Sciatic nerve (tissue), 2 donors: ENCODE measurements at regions not wholly inside any gene's neighbourhood (a gene's known extent, or its start where the extent isn't known, plus 50 kb on each side); places are given as distances from the start of the nearest gene placed in this dataset.
"Not testable (repeated sequence)": the region's sequence is repeated elsewhere in the genome, so short reads cannot be mapped to it uniquely, and the experiment has no call there.

ENCODE experiments used
- ATAC-seq: fragments of 200-7000 bp; cut with Tn5 transposase; one replicate; pipeline ENCODE4 v1.9.1; 2020; ENCODE audit warnings: mild to moderate bottlenecking, moderate library complexity
- DNase-seq: peaks from one replicate; pipeline ENCODE4 v3.0.0-alpha.2; 2020; ENCODE audit warnings: low spot score
- intact Hi-C: fragments of 100-400 bp; cut with DNase I; formaldehyde crosslinking; loops from one replicate; pipeline ENCODE4 v1.14.2; 2022
- donor health status: DM: no; HTN: no; CAD: no.
- donor health status: DM: no; HTN: no; CAD: no.

DNA sequence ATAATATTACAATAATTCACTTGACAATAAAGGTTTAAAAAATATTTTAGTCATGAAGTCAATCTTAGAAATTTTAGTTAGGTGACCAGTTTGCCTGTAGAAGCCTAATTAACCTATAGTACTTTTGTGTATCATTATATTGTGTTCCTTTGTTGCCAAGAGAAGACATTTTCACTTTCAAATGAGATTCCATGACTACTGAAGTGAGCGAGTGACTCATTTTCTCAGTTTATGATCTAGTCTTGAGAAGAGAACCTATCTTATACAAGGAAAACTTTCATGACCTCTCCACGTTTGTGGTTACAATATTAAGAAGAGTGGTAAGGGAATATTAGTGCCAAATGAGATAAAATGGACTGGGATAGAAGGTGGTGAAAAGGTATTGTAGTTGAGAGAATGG is 423.9 kb upstream of the CHORDC1 start:
- DNase-seq (no peak), ATAC-seq (no peak)
- intact Hi-C loops = no loop called here

- no peak for DNase-seq
- no peak for ATAC-seq
- intact Hi-C loops = no loop called here
Measured at GRCh38 chr11:90646266-90646665, 423.4 kb upstream of the CHORDC1 start.

DNA sequence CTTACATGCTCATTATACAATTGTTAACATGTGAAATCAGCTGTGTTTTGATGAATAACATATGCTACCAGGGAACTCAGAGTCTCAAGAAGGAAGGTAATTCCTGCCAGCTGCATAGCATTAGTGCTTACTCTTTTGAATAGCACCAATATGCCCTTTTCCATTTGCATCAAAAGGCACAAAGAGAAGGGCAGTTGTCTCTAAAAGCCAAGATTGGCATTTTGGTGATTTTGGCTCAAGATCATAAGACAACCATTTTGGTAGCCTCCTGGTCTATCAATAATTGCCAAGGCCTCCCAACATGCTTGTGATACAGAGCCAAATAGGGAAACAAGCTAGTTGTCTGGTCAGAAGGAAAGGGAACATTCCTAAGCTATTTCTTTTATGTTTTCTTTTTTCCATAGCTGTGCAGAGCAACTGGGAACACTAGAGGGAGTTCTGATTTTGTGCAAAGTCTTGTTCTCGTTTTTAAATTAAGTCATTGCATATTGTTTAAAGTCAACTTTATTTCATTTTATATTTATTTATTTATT is 416.7 kb upstream of the CHORDC1 start:
- intact Hi-C loops = no loop called here
- ATAC-seq (no peak), DNase-seq (no peak)

DNA sequence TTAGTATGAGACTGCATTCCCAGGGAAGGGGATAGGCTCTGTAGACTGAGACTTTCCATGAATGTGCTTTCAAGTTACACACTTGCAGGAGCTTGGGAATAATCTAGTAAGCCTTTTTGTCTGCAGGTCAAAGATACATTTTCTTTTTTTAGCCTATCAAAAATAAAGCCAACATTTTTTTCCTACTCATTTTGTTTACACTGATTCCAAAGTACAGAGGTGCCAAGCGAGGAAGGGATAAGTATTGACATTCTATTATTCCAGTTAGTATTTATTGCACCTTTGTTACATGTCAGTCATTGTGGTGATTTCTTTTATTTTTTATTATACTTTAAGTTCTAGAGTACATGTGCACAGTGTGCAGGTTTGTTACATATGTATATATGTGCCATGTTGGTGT is 413.0 kb upstream of the CHORDC1 start:
- ATAC-seq (no peak), DNase-seq (no peak)
- intact Hi-C loops = no loop called here

DNA sequence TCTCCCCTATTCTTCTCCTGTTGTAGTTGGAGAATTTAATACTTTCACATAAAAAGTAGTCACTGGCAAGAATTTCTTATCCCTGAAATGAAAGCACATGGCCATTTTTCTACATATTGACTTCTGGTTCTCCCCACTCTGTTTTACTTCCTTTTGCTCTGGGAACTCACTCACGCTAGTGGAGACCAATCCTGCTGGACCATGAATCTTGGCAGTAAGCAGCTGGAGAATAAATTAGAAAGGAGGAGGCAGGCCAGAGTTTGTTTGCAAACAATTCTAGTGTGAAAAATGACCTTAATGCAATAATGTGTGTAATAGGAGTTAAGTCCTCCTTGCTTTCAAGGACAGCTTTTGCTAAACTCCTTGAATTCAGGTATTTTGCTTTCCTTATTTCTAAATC is 412.3 kb upstream of the CHORDC1 start:
- no peak for DNase-seq
- ATAC-seq = no peak

DNA sequence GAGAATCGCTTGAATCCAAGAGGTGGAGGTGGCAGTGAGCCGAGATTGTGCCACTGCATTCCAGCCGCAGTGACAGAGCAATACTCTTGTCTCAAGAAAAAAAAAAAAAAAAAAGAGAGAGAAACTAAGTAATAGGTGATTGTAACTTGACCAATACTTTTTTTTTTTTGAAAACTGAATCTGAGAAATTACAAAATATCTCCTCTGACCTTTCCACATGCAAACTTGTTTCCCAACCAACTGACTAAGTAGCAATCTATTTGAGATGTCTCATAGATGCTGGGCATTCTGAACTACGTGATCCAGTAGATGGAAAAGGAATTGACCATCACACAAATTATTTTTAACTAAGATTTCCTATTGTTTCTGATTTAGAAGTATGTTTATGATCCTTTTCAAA is 407.3 kb upstream of the CHORDC1 start:
- ATAC-seq (no peak), DNase-seq (no peak)
- intact Hi-C loops = no loop called here

More for the DNA sequence above, 412.3 kb upstream of the CHORDC1 start:
- intact Hi-C loops = no loop called here

- ATAC-seq (no peak), DNase-seq (no peak)
- intact Hi-C loops = no loop called here
Measured at GRCh38 chr11:90629229-90629806, 406.5 kb upstream of the CHORDC1 start.

GRCh38 chr11:90614318-90614717 is 391.5 kb upstream of the CHORDC1 start:
- ATAC-seq (no peak), DNase-seq (no peak)
- intact Hi-C loops = no loop called here

- DNase-seq, intact Hi-C loops, ATAC-seq: not testable (repeated sequence)
Measured at GRCh38 chr11:90613037-90613436, 390.2 kb upstream of the CHORDC1 start.

DNA sequence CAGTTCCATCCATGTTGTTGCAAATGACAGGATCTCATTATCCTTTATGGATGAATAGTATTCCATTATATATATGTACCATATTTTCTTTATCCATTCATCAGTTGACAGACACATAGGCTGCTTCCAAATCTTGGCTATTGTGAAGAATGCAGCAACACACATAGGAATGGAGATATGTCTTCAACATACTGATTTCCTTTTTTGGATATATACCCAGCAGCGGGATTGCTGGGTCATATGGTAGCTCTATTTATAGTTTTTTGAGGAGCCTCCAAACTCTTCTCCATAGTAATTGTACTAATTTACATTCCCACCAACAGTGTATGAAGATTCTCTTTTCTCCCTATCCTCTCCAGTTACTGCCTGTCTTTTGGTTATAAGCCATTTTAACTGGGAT is 383.9 kb upstream of the CHORDC1 start:
- DNase-seq (no peak), ATAC-seq (no peak)
- intact Hi-C loops = no loop called here

DNA sequence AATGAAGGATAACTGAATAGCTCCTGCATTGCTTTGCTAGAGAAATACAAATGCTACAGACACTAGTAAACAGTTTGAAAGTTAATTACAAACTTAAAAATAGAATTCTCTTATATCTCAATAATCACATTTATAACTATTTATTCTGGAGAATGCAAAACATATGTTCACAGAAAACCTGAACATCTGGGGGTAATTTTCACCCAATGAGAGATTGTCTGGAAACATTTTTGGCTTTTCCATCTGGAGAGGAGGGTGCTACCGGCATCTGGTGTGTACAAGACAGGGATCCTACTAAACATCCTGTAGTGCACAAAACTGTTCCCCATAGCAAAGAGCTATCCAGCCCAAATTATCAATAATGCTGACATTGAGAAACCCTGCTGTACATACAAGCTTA is 378.4 kb upstream of the CHORDC1 start:
- no peak for DNase-seq
- no peak for ATAC-seq
- intact Hi-C loops = no loop called here

GRCh38 chr11:90594658-90595057 is 371.8 kb upstream of the CHORDC1 start:
- intact Hi-C loops = no loop called here
- no peak for ATAC-seq
- no peak for DNase-seq

DNA sequence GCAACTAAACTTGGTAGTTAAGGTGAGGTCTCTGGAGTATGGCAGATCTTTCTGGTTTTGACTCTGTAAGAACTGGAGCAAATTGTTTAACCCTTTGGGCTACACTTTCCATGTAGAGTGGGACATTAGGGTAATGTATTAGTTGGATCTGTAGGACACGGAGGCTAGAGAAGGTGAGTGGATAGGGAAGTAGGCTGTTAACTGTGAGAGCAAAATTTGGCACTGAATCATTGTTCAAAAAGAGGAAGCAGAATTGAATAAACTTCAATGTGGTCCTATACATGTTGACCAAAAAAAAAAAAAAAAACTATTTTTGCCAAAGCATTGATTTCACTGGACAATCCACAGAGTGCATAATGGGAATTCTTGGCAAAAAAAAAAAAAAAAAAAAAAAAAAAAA is 370.2 kb upstream of the CHORDC1 start:
- intact Hi-C loops = no loop called here
- DNase-seq (no peak), ATAC-seq (no peak)

GRCh38 chr11:90590286-90590685 is 367.4 kb upstream of the CHORDC1 start:
- ATAC-seq = no peak
- DNase-seq = no peak
- intact Hi-C loops = no loop called here

DNA sequence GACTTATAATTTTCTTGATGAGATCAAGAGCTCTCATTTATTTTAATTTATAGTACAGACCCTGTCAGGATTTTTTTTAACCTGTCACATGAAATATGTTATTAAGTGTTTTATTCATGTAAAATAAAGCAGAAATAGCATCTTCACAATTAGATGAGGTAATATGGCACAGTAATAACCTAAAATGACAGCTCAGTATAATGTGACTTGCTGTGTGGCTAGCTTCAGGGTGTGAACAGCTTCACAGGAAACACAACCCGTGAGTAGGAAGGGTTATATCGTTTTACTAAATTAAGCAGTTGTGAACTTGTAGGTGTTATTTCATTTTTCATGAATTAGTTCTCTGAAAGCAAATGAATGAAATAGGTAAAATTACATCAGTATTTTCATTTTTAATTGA is 366.9 kb upstream of the CHORDC1 start:
- ATAC-seq (no peak), DNase-seq (no peak)
- intact Hi-C loops = no loop called here

DNA sequence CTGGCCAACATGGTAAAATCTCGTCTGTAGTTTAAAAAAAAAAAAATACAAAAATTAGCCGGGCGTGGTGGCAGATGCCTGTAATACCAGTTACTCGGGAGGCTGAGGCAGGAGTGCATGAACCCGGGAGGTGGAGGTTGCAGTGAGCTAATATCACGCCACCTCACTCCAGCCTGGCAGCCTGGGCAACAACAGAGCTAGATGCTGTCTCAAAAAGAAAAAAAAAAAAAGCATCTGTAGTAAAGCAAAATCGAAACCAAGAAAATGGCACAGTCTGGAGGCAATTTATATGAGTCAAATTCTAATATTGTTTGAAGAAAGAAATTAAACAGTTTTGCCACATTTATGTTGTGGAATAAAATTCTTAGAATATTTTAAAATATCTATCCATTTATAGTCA is 365.0 kb upstream of the CHORDC1 start:
- ATAC-seq (no peak), DNase-seq (no peak)
- intact Hi-C loops = no loop called here

GRCh38 chr11:90585491-90585890 is 362.6 kb upstream of the CHORDC1 start:
- DNase-seq (no peak), ATAC-seq (no peak)
- intact Hi-C loops = no loop called here

DNA sequence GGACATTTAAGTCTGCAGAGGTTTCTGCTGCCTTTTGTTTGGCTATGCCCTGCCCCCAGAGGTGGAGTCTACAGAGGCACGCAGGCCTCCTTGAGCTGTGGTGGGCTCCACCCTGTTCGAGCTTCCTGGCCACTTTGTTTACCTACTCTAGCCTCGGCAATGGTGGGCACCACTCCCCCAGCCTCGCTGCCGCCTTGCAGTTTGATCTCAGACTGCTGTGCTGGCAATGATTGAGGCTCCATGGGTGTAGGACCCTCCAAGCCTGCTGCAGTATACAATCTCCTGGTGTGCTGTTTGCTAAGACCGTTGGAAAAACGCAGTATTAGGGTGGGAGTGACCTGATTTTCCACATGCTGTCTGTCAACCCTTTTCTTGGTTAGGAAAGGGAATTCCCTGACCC is 360.1 kb upstream of the CHORDC1 start:
- ATAC-seq, intact Hi-C loops, DNase-seq: not testable (repeated sequence)

- DNase-seq = no peak
- intact Hi-C loops = no loop called here
- no peak for ATAC-seq
Measured at GRCh38 chr11:90564531-90564930, 341.7 kb upstream of the CHORDC1 start.

GRCh38 chr11:90558328-90558865 is 335.5 kb upstream of the CHORDC1 start:
- DNase-seq (no peak), ATAC-seq (no peak)
- intact Hi-C loops = no loop called here

- DNase-seq (no peak), ATAC-seq (no peak)
- intact Hi-C loops = no loop called here
Measured at GRCh38 chr11:90556606-90557005, 333.8 kb upstream of the CHORDC1 start.
